ENCODE measurements at regions not wholly inside any gene's neighbourhood (a gene's known extent, or its start where the extent isn't known, plus 50 kb on each side); places are given as distances from the start of the nearest gene placed in this dataset.

- DNase-seq (ENCODE audit: low read depth): no peak
Measured at GRCh38 chr20:11281768-11282167, 608.0 kb upstream of the JAG1 start.

GRCh38 chr20:11287126-11287525 lies 613.3 kb upstream of the JAG1 start:
- no peak for DNase-seq (ENCODE audit: low read depth)

DNA sequence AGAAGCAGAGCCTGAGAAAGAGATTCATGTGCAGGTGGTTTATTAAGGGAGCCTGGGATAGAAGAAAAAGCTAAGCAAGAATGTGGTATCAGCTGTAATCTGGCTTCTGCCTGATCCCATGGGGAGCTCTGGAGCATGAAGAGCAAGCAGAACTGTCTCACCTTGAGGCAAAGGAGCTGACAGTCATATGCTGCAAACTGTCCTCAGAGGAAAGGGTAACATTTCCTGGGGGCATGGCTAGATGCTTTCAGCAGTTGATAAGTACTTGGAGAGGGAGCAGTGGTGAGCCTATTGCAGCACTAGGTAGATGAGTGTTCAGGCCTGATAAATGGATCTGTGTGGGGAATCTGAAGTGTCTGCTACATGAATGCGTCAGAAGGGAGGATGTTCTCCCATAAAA lies 621.5 kb upstream of the BTBD3 start:
- DNase-seq (ENCODE audit: low read depth): no peak

GRCh38 chr20:11296951-11297350 lies 620.7 kb upstream of the BTBD3 start:
- no peak for DNase-seq (ENCODE audit: low read depth)

DNA sequence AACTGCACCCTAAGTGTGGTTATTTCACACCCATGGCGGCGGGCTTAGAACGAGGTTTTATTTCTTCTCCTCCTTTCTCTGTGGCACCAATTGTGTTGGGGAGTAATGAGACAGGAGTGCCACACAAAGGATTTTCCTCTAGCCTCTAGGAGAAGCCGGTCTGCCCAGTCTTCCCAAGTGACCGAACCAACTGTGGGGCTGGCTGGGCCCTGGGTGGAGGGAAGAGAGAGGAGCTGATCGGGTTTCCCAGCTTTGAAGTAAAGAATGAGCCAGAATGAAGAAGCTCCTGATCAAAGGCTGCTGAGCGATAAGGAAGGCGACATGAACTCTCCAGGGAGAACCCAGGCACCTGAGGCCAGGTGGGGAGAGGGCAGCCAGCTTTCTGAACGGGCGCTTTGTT lies 616.0 kb upstream of the BTBD3 start:
- DNase-seq (ENCODE audit: low read depth): no peak

GRCh38 chr20:11302436-11302835 lies 615.3 kb upstream of the BTBD3 start:
- peak; percentile 18 for DNase-seq (ENCODE audit: low read depth)

DNA sequence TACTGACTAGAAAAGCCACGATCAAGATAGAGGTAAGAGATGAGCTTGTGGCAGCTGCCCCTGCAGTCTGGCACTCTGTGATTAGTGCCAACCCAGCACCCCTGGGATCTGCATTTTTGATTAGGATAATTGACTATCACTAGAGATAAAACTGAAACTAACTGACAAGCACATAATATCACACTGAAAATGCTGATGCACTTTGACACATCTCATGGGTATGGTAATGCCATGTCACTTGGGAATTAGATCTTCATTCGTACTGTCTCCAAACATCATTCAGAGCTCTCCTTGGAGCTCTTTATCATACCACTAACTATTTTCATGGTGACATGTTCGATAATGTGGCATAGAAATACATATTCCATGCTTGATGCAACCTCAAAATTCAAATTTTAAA lies 612.9 kb upstream of the BTBD3 start:
- DNase-seq (ENCODE audit: low read depth): no peak

DNA sequence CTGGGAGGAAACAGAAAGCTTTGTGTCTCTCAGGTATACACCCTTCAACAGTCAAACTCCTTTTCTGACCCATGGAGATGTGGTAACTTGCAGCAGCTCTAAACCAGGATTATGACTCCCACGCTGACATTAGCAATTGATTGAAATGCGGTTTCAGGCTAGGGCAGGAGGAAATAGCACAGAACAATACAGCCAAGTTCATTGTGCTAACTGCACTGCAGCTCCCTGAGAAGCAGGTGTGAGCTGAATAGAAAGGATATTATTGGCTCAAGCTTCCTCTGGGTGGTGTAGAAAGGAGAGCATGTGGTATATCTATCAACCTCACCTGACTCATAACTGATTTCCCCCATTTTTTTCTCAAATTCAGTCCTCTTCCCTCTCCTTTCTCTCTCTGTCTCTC lies 612.3 kb upstream of the BTBD3 start:
- no peak for DNase-seq (ENCODE audit: low read depth)

DNA sequence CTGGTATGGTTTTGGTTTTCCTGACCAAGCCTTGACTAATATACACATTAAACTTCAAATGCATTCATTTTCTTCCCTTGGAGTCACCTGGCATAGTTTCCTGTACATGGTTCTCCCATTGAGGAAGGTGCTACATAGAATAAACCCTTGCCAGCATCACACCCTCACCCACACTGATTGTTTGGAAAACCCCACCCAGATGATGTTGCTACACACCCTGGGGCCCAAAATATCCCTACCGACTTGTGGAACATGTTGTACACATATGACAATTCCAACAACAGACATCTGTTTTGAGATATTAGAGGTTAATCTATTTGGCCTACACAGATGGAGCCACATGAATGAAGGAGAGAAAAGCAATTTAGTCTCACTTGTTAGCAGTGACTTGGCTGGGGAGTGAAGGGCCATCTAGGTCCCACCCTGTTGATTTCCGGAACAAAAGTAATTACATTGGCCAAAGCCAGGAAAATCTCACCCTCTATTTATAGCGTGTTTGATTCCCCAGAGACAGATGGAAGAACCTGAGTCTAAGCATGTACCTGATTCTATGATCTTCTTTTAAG lies 606.0 kb upstream of the BTBD3 start:
- DNase-seq (ENCODE audit: low read depth): no peak

GRCh38 chr20:11315525-11315924 lies 602.2 kb upstream of the BTBD3 start:
- no peak for DNase-seq (ENCODE audit: low read depth)

DNA sequence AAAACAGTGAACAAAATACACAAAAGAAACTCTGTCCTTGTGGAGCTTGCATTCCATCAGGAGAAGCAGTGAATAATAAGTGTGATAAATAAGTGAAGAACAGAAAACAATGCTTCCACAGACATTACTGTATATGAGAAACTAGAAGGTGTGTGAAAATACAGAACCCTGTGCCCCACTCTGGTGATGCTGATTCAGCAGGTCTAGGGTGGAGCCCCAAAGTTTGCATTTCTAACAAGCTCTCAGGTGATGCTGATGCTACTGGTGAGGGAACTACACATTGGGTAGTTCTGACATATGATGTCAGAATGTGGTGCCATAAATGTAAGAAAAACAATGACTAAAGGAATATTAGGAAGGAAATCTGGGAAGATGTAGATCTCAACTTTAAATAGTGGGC lies 601.4 kb upstream of the BTBD3 start:
- DNase-seq (ENCODE audit: low read depth): no peak

- no peak for DNase-seq (ENCODE audit: low read depth)
Measured at GRCh38 chr20:11320033-11320432, 597.7 kb upstream of the BTBD3 start.

GRCh38 chr20:11323816-11324215 lies 593.9 kb upstream of the BTBD3 start:
- peak; percentile 20 for DNase-seq (ENCODE audit: low read depth)

DNA sequence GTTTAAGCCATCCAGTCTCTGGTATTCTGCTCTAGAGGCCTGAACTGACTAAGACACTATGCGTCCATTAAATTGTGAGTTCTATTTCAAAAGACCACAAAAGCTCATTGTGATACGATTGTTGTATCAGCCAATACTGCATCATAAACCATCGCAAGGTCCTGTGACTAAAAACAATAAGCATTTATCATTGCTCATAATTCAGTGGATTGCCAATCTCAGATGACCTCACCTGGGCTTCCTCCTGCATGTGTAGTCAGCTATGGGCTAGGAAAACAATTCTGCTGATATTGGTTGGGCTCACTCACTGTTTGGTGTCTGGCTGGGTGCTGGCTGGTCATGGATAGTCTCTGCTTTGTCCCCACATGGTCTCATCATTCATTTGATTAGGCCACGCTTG lies 592.7 kb upstream of the BTBD3 start:
- DNase-seq (ENCODE audit: low read depth): no peak

- DNase-seq (ENCODE audit: low read depth): no peak
Measured at GRCh38 chr20:11328839-11329238, 588.9 kb upstream of the BTBD3 start.

- DNase-seq (ENCODE audit: low read depth): no peak
Measured at GRCh38 chr20:11329271-11329670, 588.4 kb upstream of the BTBD3 start.

DNA sequence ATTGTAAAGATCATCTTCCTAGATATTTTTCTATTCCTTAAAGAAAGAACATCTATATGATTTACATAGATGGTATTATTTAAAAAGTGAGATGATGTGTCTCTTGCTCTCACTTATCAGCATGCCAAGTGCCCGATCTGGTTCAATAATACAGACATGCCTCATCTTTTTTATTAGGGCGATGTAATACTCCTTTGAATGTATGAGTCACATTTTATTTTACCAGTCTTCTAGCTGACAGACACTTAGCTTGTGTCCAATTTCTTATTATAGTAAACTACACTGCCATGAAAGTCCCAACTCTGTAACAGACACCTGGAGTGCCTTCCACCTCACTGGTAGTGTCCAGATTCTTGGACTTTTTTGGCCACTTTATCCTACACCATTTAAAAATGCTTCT lies 586.6 kb upstream of the BTBD3 start:
- no peak for DNase-seq (ENCODE audit: low read depth)

DNA sequence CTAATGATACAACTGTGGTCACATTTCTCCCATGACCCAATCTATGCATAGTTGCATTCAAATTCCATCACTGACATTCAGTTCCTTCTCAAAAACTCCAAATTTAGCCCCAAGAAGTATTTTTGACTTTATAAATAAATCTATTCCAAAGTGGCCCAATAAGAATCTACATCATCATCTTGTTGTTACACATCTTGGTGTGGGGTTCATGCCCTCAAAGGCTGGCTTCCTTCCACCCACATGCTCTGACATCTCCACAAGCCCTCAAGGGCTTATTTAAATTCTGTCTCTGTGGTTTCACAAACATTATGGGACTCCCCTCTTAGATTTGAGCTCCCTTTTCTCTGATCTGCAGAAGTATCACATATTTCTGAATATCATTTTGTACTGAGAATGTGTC lies 585.3 kb upstream of the BTBD3 start:
- no peak for DNase-seq (ENCODE audit: low read depth)

DNA sequence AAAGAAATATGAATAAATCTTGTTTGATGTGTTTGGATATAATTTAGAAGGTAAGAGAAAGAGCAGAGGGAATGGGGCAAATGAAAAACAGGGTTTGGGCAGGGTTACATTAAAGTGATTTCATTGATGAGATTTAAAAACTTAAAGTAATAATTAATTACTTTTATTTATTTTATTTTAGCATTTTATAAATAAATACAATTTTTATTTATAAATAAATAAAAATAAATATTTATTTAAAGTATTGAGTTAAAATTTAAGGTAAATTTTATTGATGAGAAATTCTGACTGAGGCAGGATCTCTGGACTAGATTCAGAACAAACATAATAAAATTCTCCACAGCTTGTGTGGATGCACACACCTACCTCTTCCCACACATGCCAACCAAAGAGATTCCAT lies 584.1 kb upstream of the BTBD3 start:
- no peak for DNase-seq (ENCODE audit: low read depth)

DNA sequence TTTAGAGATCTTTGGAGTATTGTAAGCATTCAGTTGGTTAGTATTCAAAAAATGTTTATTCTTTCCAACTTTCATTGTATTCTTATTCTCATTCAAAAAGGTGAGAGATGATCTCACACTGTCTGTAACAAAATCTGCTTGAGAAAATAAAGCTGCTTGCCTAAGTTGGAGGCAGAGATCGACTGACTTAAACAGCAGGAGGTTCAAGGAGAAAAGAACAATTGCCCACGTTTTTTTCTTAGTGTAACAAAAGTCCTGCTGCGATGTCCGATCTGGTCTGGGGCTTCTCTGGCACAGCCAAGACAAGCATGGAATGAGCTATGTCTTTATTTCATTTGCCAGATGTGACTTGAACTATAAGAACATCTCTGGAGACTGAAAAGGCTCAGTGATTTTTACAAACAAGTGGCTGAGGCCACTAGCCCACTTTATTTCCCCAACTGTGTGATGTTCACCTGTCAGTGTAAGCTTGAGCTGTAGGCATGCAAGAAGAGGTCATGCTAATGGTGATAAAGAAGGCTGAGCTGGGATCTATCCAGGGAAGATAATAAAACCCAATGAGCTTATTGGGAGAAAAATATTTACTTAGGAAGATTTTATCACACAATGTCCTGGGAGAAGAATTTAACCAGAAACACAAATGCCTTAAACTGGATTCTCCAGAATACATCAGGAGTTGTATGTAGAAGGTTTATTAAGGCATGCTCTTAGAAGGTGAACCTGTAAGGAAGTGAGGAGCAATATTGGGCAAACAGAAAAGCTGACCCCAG lies 580.1 kb upstream of the BTBD3 start:
- no peak for DNase-seq (ENCODE audit: low read depth)

- DNase-seq (ENCODE audit: low read depth): no peak
Measured at GRCh38 chr20:11338496-11339306, 579.0 kb upstream of the BTBD3 start.

GRCh38 chr20:11344939-11345338 lies 572.8 kb upstream of the BTBD3 start:
- no peak for DNase-seq (ENCODE audit: low read depth)

GRCh38 chr20:11347738-11348137 lies 570.0 kb upstream of the BTBD3 start:
- no peak for DNase-seq (ENCODE audit: low read depth)

Measured in GM04504 (cell line).